Lower lobe of right lung (tissue), 2 donors: ENCODE measurements at regions not wholly inside any gene's neighbourhood (a gene's known extent, or its start where the extent isn't known, plus 50 kb on each side); places are given as distances from the start of the nearest gene placed in this dataset.

Experiments
- ATAC-seq, 2 donors: fragments of 200-7000 bp; cut with Tn5 transposase; one replicate each; pipeline ENCODE4 v1.9.1; 2020 to 2022; ENCODE audit warnings: mild to moderate bottlenecking in 2 of 2, moderate library complexity in 2 of 2
- DNase-seq: peaks from one replicate; pipeline ENCODE4 v3.0.0-alpha.2; 2020
- H3K27ac ChIP-seq: fragments of 200-600 bp; one replicate; pipeline ENCODE4 v1.8.0; 2022
- H3K27me3 ChIP-seq: fragments of 200-600 bp; one replicate; pipeline ENCODE4 v1.8.0; 2022; ENCODE audit warnings: low read depth
- H3K36me3 ChIP-seq: fragments of 200-600 bp; one replicate; pipeline ENCODE4 v1.8.0; 2022; ENCODE audit warnings: mild to moderate bottlenecking
- H3K4me1 ChIP-seq: fragments of 200-600 bp; one replicate; pipeline ENCODE4 v1.8.0; 2022
- H3K4me3 ChIP-seq: fragments of 200-600 bp; one replicate; pipeline ENCODE4 v1.8.0; 2022; ENCODE audit warnings: mild to moderate bottlenecking
- H3K9me3 ChIP-seq: fragments of 200-600 bp; one replicate; pipeline ENCODE4 v1.8.0; 2022
- intact Hi-C: fragments of 100-400 bp; cut with DNase I; formaldehyde crosslinking; loops from one replicate; pipeline ENCODE4 v1.11.0; 2022
- TF ChIP-seq, protein P1 (sequence below): fragments of 200-600 bp; IDR thresholded peaks from one replicate; pipeline ENCODE4 v1.8.0; 2022; ENCODE audit warnings: antibody characterized with exemption, mild to moderate bottlenecking
- donor health status: DM: no; HTN: yes; CAD: no; lungs with severe emphysema.

DNA sequence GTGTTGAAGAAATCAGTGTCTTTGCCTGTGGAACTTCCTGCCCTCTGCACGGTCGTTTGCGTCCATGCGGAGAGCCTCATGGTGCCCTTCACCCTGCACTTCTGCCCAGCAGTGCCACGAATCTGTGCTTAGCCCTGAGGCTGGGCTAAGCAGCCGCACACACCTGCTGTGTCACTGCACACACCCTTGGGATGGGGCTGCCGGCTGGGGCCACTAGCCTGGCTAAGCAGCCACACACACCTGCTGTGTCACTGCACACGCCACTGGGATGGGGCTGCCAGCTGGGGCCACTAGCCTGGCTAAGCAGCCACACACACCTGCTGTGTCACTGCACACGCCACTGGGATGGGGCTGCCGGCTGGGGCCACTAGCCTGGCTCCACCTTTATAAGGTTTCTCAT is 188.5 kb downstream of the KIF26A start:
- DNase-seq (no peak), ATAC-seq (no peak)
- Histone ChIP-seq H3K9me3 (peaks cover 14% of the 10 kb centered on the region), H3K36me3 (no peaks in the 10 kb centered on the region), H3K27ac (no peak overlapping the region), H3K4me3 (no peak overlapping the region), H3K4me1 (no peaks in the 10 kb centered on the region), H3K27me3 (peaks cover 15% of the 10 kb centered on the region)
- intact Hi-C loops: no loop called here
- TF ChIP-seq, protein P1, sequence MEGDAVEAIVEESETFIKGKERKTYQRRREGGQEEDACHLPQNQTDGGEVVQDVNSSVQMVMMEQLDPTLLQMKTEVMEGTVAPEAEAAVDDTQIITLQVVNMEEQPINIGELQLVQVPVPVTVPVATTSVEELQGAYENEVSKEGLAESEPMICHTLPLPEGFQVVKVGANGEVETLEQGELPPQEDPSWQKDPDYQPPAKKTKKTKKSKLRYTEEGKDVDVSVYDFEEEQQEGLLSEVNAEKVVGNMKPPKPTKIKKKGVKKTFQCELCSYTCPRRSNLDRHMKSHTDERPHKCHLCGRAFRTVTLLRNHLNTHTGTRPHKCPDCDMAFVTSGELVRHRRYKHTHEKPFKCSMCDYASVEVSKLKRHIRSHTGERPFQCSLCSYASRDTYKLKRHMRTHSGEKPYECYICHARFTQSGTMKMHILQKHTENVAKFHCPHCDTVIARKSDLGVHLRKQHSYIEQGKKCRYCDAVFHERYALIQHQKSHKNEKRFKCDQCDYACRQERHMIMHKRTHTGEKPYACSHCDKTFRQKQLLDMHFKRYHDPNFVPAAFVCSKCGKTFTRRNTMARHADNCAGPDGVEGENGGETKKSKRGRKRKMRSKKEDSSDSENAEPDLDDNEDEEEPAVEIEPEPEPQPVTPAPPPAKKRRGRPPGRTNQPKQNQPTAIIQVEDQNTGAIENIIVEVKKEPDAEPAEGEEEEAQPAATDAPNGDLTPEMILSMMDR: no peak

DNA sequence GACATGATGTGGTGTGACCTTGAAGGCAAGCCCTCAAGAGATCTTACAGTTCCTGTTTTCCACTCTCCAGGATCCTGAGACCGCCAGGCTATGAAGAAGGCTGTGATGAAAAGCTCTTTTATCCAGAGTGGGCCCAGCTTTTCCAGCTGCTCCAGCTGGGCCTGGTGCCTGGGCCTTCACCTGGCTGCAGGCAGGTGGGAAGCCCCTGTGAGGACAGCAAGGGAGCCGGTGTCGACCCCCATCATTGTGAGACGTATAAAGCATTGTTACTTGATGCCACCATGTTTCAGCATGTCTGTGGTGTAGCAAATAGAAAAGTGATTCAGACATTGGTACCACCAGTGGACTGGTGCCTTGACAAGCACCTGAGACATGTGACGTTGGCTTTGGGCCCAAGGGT is 190.2 kb downstream of the KIF26A start:
- H3K36me3 ChIP-seq: no peaks in the 10 kb centered on the region
- intact Hi-C loops: no loop called here
- TF ChIP-seq, protein P1: no peak
- peaks cover 14% of the 10 kb centered on the region for H3K9me3 ChIP-seq
- H3K27ac ChIP-seq: no peak overlapping the region
- DNase-seq (no peak), ATAC-seq (no peak)
- H3K4me1 ChIP-seq: no peaks in the 10 kb centered on the region
- no peak overlapping the region for H3K4me3 ChIP-seq
- H3K27me3 ChIP-seq: peaks cover 5% of the 10 kb centered on the region

DNA sequence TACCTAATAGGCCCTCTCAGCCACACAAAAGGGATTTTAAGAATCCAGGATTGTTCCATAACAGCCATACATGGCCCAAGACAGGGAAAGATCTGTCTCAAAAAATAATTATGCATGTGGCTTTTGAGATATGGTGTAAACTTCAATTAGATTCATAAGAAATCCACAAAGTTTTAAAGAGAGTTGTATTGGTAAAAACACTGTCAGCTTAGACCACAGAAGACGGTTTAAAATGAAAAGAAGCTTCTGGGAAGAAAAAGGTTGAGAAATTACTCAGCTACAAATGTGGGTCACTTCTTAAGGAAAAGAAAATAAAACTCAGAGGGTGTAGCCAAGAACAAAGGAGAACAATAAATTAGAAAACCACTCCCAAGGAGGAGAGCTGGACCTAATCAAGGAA is 191.4 kb downstream of the KIF26A start:
- DNase-seq: no peak
- no peak for ATAC-seq
- H3K4me3 ChIP-seq: no peak overlapping the region
- no peaks in the 10 kb centered on the region for H3K36me3 ChIP-seq
- TF ChIP-seq, protein P1: no peak
- intact Hi-C loops: no loop called here
- no peak overlapping the region for H3K27ac ChIP-seq
- peaks cover 14% of the 10 kb centered on the region for H3K9me3 ChIP-seq
- H3K4me1 ChIP-seq: no peaks in the 10 kb centered on the region
- no peaks in the 10 kb centered on the region for H3K27me3 ChIP-seq

DNA sequence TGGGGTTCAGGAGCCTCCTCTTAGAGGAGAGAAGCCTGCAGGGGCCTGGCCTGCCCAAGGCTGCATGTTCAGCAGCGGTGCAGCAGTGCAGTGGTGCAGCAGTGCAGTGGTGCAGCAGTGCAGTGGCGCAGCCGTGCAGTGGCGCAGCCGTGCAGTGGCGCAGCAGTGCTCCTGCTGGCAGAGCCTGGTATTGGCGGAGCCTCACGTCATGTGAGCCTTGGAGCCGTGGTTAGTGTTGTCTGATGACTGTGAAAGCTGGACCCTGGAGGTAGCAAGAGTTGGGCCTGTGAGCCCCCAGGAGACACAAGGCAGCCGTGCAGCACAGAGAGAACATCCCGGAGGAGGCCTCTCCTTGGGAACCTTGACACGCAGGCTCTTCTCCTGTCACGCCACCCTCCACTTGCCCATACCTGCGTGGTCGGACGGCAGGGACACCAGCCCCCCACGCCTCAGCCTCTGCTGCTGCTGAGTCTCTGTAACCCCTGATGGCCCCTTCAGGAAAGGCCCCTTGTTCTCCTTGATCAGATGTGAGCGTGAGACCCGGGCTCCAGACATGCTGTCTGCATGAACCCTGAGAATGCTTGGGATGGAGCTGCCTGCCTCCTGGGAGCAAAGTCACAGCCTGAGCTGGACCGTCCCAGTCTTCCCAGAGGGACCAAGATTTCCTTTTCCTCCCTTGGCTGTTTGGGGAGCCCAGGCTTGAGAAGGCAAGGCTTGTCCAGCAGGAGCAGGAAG is 193.7 kb downstream of the KIF26A start:
- H3K9me3 ChIP-seq: peaks cover 14% of the 10 kb centered on the region
- no peaks in the 10 kb centered on the region for H3K27me3 ChIP-seq
- DNase-seq: peak; percentile 30
- H3K4me3 ChIP-seq: no peak overlapping the region
- intact Hi-C loops: no loop called here
- no peak overlapping the region for H3K27ac ChIP-seq
- H3K4me1 ChIP-seq: no peaks in the 10 kb centered on the region
- TF ChIP-seq, protein P1: no peak
- no peak for ATAC-seq
- H3K36me3 ChIP-seq: no peaks in the 10 kb centered on the region

DNA sequence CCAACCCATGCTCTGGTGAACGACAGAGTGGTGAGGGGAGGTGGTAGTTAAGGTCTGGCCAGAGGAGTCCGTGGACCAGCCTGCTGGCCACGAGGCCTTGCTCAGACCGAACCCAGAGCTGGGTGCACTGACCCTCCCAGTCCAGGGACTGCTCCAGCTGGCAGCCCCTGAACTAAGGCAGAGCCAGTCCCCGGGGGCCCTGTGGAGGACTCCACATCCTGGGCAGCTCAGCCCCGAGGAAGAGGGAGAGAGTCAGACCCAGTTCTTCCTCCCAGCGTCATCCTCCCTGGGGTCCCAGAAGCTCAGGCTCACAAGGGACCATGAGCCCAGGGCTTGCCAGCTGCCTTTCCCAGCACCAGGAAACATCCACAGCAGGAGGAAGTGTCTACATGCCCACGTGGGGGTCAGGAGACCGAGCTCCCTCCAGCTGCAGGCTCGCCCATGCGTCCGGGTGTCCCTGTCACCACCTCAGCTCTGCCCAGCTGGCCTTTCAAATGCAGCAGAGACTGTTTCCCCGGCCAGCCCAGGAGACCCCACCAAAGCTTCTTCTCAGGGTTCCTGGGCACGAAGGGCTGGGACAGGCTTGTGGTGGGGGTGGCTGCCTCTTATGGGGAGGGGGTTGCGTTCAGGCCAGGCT is 194.4 kb downstream of the KIF26A start:
- Histone ChIP-seq H3K36me3 (no peaks in the 10 kb centered on the region), H3K27me3 (no peaks in the 10 kb centered on the region), H3K4me1 (no peaks in the 10 kb centered on the region), H3K9me3 (peaks cover 14% of the 10 kb centered on the region), H3K4me3 (no peak overlapping the region), H3K27ac (no peak overlapping the region)
- TF ChIP-seq, protein P1: no peak
- intact Hi-C loops: no loop called here
- peak; percentile 46 for DNase-seq
- ATAC-seq: peak in 1 of 2 donors; percentile 17
